ENCODE measurements at regions not wholly inside any gene's neighbourhood (a gene's known extent, or its start where the extent isn't known, plus 50 kb on each side); places are given as distances from the start of the nearest gene placed in this dataset.

DNA sequence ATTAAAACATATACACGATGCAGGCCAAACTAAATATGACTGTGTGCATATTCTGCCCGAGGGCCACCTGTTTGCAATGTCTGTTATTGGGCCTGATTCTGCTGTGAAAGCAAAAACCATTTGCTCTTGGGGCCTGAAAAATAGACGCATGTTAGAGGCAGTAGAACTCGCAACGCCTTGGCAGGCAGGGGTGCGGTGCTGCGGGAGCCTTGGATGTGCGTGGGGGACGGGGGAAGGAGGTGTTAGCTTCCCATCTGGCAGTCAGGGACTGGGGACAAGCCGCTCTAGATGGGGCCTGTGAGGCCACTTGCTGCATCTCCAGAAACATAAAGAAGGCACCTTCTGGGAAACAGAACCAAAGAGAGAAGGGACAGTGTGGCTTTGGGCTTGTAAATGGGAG lies 216.3 kb downstream of the PHETA1 start:
- Mint-ChIP-seq H3K9me3 (ENCODE audit: unreplicated experiment) (no peaks in the 10 kb centered on the region), H3K4me1 (ENCODE audit: unreplicated experiment) (no peaks in the 10 kb centered on the region), H3K4me3 (ENCODE audit: unreplicated experiment) (no peak overlapping the region), H3K27me3 (ENCODE audit: unreplicated experiment) (peaks cover 9% of the 10 kb centered on the region), H3K36me3 (ENCODE audit: unreplicated experiment) (no peaks in the 10 kb centered on the region), H3K27ac (ENCODE audit: unreplicated experiment) (no peak overlapping the region)
- DNase-seq (ENCODE audit: extremely low spot score, unreplicated experiment), result no peak
- TF ChIP-seq, protein P1, sequence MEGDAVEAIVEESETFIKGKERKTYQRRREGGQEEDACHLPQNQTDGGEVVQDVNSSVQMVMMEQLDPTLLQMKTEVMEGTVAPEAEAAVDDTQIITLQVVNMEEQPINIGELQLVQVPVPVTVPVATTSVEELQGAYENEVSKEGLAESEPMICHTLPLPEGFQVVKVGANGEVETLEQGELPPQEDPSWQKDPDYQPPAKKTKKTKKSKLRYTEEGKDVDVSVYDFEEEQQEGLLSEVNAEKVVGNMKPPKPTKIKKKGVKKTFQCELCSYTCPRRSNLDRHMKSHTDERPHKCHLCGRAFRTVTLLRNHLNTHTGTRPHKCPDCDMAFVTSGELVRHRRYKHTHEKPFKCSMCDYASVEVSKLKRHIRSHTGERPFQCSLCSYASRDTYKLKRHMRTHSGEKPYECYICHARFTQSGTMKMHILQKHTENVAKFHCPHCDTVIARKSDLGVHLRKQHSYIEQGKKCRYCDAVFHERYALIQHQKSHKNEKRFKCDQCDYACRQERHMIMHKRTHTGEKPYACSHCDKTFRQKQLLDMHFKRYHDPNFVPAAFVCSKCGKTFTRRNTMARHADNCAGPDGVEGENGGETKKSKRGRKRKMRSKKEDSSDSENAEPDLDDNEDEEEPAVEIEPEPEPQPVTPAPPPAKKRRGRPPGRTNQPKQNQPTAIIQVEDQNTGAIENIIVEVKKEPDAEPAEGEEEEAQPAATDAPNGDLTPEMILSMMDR (IDR thresholded peaks at IDR 0.05), result no peak

DNA sequence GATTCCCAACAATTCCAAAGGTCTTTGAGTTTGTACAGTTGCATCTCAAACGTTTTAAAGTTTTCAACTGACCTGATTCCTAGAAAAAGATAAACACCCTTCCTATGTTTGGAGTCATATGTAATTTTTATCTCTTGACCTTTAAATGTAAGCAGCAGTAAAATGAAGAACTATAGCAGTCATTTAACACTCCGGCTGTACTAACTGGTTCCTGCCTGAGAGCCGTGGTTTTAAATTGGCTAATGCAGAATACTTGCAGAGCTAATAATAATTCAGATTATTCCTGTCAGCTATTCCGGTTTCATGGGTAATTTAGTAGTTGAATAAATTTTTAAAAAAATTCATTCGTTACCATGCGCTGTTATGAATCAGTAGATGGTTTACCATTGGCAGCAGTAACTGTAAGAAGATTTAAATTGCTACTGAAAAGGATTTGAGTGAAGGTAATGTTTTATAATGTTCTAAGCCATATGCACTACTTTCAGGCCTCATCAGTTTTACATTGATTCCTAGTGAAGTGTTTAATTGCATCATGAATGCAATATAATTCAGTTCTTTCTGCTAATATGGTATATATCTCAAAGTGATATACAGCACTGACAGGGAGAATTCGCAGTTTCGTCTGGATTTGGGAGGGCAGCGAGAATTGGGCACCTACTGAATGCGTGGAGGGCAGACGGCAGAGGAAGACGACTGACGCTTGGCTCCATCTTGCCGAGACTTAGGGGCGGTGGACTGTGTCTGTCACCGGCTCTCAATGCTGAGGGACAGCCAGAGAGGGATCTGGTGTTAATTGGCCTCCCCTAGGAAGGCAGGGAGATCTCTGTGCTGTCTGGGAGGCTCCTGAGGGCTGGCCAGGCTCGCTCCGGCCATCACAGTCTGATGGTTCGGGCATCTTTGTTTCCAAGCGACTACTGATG lies 217.7 kb downstream of the PHETA1 start:
- no peaks in the 10 kb centered on the region for H3K4me1 Mint-ChIP-seq (ENCODE audit: unreplicated experiment)
- H3K4me3 Mint-ChIP-seq (ENCODE audit: unreplicated experiment), result no peak overlapping the region
- no peaks in the 10 kb centered on the region for H3K36me3 Mint-ChIP-seq (ENCODE audit: unreplicated experiment)
- peaks cover 7% of the 10 kb centered on the region for H3K27me3 Mint-ChIP-seq (ENCODE audit: unreplicated experiment)
- no peak overlapping the region for H3K27ac Mint-ChIP-seq (ENCODE audit: unreplicated experiment)
- no peak for DNase-seq (ENCODE audit: extremely low spot score, unreplicated experiment)
- H3K9me3 Mint-ChIP-seq (ENCODE audit: unreplicated experiment), result no peaks in the 10 kb centered on the region
- TF ChIP-seq, protein P1 (IDR thresholded peaks at IDR 0.05), result no peak

DNA sequence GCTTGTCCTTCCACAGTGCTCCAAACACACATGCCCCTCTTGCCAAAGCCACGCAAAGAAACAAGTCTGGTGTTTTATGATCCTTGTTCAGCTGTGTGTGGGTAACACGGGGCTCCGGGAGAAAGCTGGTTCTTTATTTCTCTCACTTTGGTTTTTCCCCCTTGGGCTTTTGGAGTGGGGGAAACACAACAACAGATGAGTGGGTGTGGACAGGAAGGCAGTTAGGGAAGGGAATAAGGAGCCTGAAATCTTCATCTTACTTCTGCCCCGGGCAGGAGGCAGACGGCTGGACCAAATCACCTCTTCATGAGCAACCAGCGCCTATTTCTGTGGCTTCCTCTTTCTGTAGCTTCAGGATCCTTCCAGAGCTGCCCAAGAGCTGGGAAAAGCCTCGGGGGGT lies 218.5 kb downstream of the PHETA1 start:
- Mint-ChIP-seq H3K4me3 (ENCODE audit: unreplicated experiment) (no peak overlapping the region), H3K27ac (ENCODE audit: unreplicated experiment) (no peak overlapping the region), H3K36me3 (ENCODE audit: unreplicated experiment) (no peaks in the 10 kb centered on the region), H3K27me3 (ENCODE audit: unreplicated experiment) (peaks cover 7% of the 10 kb centered on the region), H3K4me1 (ENCODE audit: unreplicated experiment) (no peaks in the 10 kb centered on the region), H3K9me3 (ENCODE audit: unreplicated experiment) (no peaks in the 10 kb centered on the region)
- TF ChIP-seq, protein P1 (IDR thresholded peaks at IDR 0.05), result no peak
- no peak for DNase-seq (ENCODE audit: extremely low spot score, unreplicated experiment)

DNA sequence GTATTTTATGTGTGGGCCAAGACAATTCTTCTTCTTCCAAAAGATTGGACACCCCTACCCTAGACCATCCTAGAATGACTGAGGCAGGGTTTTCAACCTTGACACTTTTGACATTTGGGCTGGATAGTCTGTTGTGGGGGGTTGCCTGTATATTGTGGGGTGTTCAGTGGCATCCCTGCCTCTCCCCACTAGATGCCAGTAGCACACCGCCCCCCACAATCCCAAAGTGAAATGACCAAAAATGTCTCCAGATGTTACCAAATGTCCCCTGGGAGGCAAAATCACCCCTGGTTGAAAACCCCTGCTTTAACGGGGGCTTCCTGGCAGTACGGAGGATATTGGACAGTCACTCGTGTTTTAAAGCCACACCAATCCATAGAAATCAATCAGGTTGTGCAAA lies 219.6 kb downstream of the PHETA1 start:
- Mint-ChIP-seq H3K27me3 (ENCODE audit: unreplicated experiment) (peaks cover 7% of the 10 kb centered on the region), H3K9me3 (ENCODE audit: unreplicated experiment) (no peaks in the 10 kb centered on the region), H3K36me3 (ENCODE audit: unreplicated experiment) (no peaks in the 10 kb centered on the region), H3K4me3 (ENCODE audit: unreplicated experiment) (no peak overlapping the region), H3K4me1 (ENCODE audit: unreplicated experiment) (no peaks in the 10 kb centered on the region), H3K27ac (ENCODE audit: unreplicated experiment) (no peak overlapping the region)
- TF ChIP-seq, protein P1 (IDR thresholded peaks at IDR 0.05), result no peak
- no peak for DNase-seq (ENCODE audit: extremely low spot score, unreplicated experiment)

DNA sequence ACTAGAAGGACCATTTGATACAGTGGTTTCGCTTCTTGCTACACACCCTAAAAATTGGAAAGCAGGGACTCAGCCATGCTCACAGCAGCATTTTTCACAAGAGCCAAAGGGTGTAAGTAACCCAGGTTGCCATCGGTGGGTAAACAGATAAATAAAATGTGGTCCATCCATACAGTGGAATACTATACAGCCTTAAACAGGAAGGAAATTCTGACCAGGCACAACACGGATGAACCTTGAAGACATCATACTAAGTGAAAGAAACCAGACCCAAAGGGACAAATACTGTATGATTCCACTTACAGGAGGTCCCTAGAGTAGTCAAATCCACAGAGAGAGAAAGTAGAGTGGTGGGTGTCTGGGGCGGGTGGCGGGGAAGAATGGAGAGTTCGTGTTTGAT lies 220.9 kb downstream of the PHETA1 start:
- no peaks in the 10 kb centered on the region for H3K36me3 Mint-ChIP-seq (ENCODE audit: unreplicated experiment)

More for the DNA sequence above, 220.9 kb downstream of the PHETA1 start:
- DNase-seq (ENCODE audit: extremely low spot score, unreplicated experiment), result no peak
- TF ChIP-seq, protein P1 (IDR thresholded peaks at IDR 0.05), result no peak
- H3K4me1 Mint-ChIP-seq (ENCODE audit: unreplicated experiment), result no peaks in the 10 kb centered on the region
- no peaks in the 10 kb centered on the region for H3K9me3 Mint-ChIP-seq (ENCODE audit: unreplicated experiment)
- H3K27ac Mint-ChIP-seq (ENCODE audit: unreplicated experiment), result no peak overlapping the region
- H3K4me3 Mint-ChIP-seq (ENCODE audit: unreplicated experiment), result no peak overlapping the region
- H3K27me3 Mint-ChIP-seq (ENCODE audit: unreplicated experiment), result peaks cover 7% of the 10 kb centered on the region

Data from osteocyte (in vitro differentiated cells).